HPDE6-E6E7 (cell line): ENCODE measurements at regions not wholly inside any gene's neighbourhood (a gene's known extent, or its start where the extent isn't known, plus 50 kb on each side); places are given as distances from the start of the nearest gene placed in this dataset.
"Not testable (repeated sequence)": the region's sequence is repeated elsewhere in the genome, so short reads cannot be mapped to it uniquely, and the experiment has no call there.

ENCODE experiments used
- DNase-seq: peaks from one replicate; pipeline ENCODE4 v3.0.0; 2011; ENCODE audit warnings: missing footprints; ENCODE audit errors: extremely low spot score

DNA sequence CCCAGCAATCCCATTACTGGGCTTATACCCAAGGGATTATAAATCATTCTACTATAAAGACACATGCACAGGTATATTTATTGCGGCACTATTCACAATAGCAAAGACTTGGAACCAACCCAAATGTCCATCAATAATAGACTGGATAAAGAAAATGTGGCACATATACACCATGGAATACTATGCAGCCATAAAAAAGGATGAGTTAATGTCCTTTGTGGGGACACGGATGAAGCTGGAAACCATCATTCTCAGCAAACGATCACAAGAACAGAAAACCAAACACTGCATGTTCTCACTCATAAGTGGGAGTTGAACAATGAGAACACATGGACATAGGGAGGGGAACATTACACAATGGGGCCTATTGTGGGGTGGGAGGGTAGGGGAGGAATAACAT is 224.4 kb upstream of the SERP2 start:
- DNase-seq, result not testable (repeated sequence)

DNA sequence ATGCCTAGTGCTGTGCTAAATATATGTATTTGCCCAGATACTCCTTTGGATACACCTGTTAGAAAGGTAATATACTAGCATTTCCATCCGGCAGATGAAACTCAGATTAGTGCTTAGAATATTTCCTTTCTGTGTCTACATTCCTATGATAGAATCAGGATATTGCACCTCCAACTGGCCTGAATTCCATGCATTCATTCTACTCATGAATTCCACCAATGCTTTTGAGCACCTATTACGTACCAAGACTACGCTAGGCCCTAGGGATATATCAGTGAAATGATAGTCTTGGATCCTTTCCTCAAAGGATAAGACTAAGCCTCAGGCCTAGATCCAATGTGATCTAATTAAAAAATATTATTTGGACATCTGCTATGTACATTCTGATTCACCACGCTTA is 223.8 kb upstream of the SERP2 start:
- no peak for DNase-seq

- DNase-seq, result no peak
Observed at GRCh38 chr13:44151474-44151873, 222.2 kb upstream of the SERP2 start.

DNA sequence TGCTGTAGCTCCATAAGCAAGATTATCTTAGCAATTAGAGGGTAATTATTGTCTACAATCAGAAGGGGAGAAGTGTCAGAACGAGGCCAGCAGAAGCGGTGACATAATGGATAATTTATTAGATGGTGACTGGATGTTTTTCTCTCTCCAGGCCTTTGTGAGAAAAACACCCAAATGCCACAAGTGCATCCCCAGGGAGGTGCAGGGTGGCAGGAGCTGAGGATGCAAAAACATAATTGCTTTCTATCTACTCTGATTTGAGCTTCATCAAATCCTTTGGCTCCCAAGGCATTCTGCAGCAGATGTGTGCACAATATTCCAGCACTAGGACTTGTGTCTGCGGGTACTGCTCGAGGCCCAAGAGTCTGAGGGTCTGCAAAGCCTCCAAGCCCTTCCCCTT is 220.1 kb upstream of the SERP2 start:
- DNase-seq, result no peak

DNA sequence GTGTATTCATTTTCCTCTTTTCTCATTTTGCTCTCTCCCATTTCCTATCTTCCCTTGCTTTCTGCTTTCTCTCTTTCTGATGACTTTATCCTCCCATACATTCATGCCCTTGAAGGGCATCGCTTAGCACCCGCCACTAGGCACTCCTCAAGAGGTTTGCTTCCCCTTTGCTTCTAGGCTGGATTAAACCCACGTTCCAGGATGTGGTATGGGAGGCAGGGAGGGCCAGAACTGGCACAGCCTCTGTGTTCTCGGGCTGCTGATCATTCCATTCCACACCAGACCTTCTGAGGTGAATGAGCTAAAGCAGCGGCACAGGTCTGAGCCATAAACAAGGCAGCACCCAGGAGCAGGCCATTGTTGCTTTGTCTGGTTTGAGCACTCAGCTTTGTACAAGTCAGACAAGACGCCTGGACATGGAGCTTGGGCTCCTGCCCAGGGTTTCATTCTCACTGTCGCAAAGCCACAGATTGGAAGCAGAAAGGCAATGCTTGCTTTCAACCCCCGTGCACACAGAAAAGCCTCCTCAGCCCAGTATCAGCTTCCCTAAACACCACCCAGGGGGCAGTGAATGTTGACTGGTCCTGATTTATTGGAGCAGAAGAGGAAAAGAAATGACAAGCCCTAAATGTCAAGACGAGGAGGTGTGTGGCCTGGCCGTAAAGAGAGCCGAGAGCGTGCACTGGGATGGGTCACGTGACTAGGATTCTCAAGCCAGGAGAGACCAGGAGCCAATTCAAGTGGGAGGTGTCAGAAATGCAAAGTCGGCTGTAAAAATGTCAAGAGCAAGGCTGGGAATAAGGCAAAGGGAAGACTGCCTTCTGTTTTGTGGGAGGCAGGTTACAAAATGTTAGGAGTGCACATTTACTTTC is 218.0 kb upstream of the SERP2 start:
- DNase-seq, result no peak

DNA sequence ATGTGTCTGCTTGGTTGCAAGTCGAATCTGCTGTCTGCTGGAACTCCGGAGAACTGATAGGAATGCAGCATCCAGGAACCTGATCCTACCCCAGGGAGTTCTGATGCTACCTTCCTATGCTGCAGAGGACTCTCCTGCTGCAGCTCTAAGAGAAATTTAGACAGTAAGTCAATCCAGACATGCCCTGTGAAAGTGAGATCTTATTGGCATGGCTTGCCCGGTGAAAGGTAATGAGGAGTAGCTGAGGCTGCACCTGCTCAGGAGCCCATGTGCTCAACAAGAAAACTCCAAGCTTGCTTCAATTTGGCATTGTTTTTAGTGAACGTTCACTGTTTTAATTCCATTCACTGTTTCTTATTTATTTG is 217.3 kb upstream of the SERP2 start:
- DNase-seq, result no peak

- no peak for DNase-seq
Observed at GRCh38 chr13:44157606-44158005, 216.0 kb upstream of the SERP2 start.

- DNase-seq, result no peak
Observed at GRCh38 chr13:44158098-44158521, 215.5 kb upstream of the SERP2 start.

GRCh38 chr13:44158881-44159632 is 214.6 kb upstream of the SERP2 start:
- no peak for DNase-seq

- peak; percentile 40 for DNase-seq
Observed at GRCh38 chr13:44159633-44160279, 213.9 kb upstream of the SERP2 start.

DNA sequence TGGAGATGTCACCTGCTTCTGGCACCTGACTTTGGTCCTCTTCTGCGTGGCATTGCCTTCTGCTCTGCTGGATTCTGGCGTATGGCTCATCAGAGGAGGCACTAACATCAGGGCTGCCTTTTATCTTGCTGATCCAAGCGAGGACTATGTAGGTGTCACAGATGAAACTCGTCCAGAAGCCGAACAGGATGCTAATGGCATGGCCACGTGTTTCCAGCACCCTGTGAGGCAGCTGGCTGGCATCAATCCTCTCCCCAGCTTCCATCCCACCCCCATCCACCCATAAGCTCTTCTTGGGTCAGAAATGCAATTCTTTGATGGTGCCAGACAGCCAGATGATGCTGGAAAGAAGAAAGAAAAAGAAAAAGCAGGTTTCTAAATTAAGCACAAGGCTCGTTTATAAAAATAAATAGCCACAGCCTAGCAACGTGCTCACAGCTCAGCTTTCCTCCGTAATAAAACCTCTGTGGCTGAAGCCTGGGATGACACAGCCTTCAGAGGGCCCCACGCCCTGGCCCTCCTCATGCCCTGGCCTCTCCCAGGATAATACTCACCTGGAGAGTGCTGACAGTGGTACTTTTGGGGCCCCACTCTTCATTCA is 212.9 kb upstream of the SERP2 start:
- no peak for DNase-seq

DNA sequence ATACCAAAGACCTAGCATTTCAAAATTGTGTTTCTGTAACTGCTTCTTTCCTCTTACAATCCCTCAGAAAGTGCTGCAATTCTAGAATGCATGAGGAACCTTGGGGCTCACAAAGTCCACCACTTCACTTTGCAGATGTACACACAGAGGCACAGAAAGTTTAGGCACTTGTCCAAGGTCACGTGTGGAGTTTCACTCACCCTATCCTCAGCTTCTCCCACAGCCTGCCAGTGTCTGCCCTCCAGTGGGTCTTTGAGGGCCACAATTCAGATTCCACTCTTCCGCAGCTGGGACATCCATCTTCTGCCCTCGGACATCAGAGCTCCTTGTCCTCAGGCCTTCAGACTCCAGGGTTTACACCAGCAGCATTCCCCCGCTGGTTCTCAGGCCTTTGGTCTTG is 210.5 kb upstream of the SERP2 start:
- no peak for DNase-seq

GRCh38 chr13:44165221-44165888 is 208.3 kb upstream of the SERP2 start:
- no peak for DNase-seq

- DNase-seq, result no peak
Observed at GRCh38 chr13:44165889-44166496, 207.6 kb upstream of the SERP2 start.

DNA sequence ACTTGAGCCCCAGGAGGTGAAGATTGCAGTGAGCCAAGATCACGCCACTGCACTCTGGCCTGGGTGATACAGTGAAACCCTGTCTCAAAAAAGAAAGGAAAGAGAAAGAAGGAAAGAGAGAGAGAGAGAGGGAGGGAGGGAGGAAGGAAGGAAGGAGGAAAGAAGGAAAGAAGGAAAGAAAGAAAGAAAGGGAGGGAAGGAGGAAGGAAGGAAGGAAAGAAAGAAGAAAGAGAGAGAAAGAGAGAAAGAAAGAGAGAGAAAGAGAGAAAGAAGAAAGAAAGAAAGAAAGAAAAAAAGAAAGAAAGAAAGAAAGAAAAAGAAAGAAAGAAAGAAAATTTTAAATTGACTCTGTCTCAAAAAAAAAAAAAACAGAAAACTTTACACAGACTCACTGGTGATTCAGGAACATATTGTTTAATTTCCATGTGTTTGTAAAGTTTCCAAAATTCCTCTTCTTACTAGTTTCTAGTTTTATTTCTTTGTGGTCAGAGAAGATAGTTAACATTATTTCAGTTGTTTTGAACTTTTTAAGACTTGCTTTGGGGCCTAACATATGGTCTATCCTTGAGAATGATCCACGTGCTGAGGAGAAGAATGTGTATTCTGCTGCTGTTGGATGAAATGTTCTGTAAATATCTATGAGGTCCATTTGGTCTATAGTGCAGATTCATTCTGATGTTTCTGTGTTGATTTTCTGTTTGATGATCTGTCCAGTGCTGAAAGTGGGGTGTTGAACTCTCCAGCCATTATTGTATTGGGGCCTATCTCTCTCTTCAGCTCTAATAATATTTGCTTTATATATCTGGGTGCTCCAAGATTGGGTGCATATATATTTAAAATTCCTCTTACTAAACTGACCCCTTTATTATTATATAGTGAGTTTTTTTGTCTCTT is 204.4 kb upstream of the SERP2 start:
- DNase-seq, result no peak

DNA sequence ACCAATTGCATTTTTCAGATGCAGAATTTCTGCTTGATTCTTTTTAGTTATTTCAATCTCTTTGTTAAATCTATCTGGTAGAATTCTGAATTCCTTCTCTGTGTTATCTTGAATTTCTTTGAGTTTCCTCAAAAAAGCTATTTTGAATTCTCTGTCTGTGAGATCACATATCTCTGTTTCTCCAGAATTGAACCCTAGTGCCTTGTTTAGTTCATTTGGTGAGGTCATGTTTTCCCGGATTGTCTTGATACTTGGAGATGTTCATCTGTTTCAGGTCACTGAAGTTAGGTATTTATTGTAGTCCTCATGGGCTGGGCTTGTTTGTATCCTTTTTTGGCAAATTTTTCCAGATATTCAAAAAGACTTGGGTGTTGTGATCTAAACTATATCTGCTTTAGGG is 202.9 kb upstream of the SERP2 start:
- DNase-seq, result no peak

DNA sequence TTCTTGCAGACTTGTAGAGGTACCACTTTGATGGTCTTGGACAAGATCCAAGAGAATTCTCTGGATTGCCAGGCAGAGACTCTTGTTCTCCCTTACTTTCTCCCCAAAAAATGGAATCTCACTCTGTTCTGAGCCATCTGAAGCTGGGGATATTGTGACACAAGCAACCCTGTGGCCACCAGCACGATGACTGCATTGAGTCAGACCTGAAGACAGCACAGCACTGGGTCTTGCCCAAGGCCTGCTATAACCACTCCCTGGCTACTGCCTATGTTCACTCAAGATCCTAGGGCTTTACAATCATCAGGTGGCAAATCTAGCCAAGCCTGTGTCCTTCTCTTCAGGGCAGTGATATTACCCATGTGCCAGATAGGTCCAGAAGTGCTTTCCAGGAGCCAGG is 202.5 kb upstream of the SERP2 start:
- DNase-seq, result no peak

GRCh38 chr13:44171861-44172260 is 201.8 kb upstream of the SERP2 start:
- DNase-seq, result no peak

DNA sequence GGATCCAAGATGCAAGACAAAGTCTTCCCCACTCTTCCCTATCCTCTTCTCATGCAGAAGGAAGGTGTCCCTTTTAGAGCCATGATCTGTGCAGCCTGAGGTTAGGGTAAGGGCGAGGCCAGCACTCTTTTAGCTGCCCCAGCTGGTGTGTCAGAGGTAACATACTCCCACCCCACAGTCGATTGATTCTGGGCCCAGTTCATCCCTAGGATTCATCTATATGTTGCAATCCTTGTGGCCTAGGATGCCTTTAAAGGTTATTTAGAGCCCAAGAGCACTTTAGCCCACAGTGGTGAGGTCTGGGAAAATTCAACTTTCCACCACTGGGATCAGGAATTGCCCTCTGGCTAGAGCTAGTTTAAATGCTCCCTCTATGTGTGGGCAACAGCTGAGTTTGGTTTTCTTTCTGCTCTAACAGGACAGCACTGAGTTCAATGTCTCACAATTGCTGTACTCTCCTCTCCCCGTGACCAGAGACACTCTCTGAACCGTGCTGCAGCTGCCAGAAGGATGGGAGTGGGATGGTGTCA is 201.3 kb upstream of the SERP2 start:
- DNase-seq, result no peak
